Astrocyte (in vitro differentiated cells and primary cell): ENCODE measurements at regions not wholly inside any gene's neighbourhood (a gene's known extent, or its start where the extent isn't known, plus 50 kb on each side); places are given as distances from the start of the nearest gene placed in this dataset.

ENCODE experiments used
- EZH2 ChIP-seq: IDR thresholded peaks from 2 replicates; pipeline ENCODE4 v1.6.1; 2012; ENCODE audit warnings: mild to moderate bottlenecking, low read length, inconsistent platforms; ENCODE audit not compliant: insufficient read depth
- TF ChIP-seq, protein P1 (sequence below): IDR thresholded peaks from 2 replicates; pipeline ENCODE4 v1.5.1; 2011; ENCODE audit warnings: low read depth, mild to moderate bottlenecking, inconsistent platforms, low read length, moderate library complexity; ENCODE audit not compliant: insufficient read depth

- TF ChIP-seq, protein P1, sequence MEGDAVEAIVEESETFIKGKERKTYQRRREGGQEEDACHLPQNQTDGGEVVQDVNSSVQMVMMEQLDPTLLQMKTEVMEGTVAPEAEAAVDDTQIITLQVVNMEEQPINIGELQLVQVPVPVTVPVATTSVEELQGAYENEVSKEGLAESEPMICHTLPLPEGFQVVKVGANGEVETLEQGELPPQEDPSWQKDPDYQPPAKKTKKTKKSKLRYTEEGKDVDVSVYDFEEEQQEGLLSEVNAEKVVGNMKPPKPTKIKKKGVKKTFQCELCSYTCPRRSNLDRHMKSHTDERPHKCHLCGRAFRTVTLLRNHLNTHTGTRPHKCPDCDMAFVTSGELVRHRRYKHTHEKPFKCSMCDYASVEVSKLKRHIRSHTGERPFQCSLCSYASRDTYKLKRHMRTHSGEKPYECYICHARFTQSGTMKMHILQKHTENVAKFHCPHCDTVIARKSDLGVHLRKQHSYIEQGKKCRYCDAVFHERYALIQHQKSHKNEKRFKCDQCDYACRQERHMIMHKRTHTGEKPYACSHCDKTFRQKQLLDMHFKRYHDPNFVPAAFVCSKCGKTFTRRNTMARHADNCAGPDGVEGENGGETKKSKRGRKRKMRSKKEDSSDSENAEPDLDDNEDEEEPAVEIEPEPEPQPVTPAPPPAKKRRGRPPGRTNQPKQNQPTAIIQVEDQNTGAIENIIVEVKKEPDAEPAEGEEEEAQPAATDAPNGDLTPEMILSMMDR = no peak
- no peak for TF ChIP-seq EZH2
Observed at GRCh38 chr1:245067257-245067656, 87.5 kb upstream of the KIF26B start.
